HEK293T (cell line): ENCODE measurements at regions not wholly inside any gene's neighbourhood (a gene's known extent, or its start where the extent isn't known, plus 50 kb on each side); places are given as distances from the start of the nearest gene placed in this dataset.
"Not testable (repeated sequence)": the region's sequence is repeated elsewhere in the genome, so short reads cannot be mapped to it uniquely, and the experiment has no call there.

Experiments
- CTCF ChIA-PET: fragments of 350-600 bp; formaldehyde crosslinking; extraction: SDS; loops from one replicate; lab custom pipeline; 2021; ENCODE audit warnings: antibody characterized with exemption, inconsistent platforms; lab: Yijun Ruan, JAX
- POLR2A ChIA-PET: fragments of 350-600 bp; formaldehyde crosslinking; extraction: SDS; loops from one replicate; lab custom pipeline; 2020; ENCODE audit warnings: antibody characterized with exemption, inconsistent platforms; lab: Yijun Ruan, JAX
- DNase-seq: peaks from one replicate; pipeline ENCODE4 v3.0.0; 2012; ENCODE audit warnings: mixed read lengths; ENCODE audit errors: extremely low spot score
- ARNT ChIP-seq: fragments of 450-650 bp; IDR thresholded peaks from 2 replicates; pipeline ENCODE4 v1.6.1; 2017; ENCODE audit warnings: mild to moderate bottlenecking
- BHLHE40 ChIP-seq: fragments of 450-650 bp; IDR thresholded peaks from 2 replicates; pipeline ENCODE4 v1.6.1; 2016; ENCODE audit warnings: mild to moderate bottlenecking, moderate library complexity, borderline replicate concordance
- CTBP1 ChIP-seq: fragments of 450-650 bp; IDR thresholded peaks from 2 replicates; pipeline ENCODE4 v1.6.1; 2016; ENCODE audit warnings: borderline replicate concordance
- ELF4 ChIP-seq: fragments of 450-650 bp; IDR thresholded peaks from 2 replicates; pipeline ENCODE4 v1.6.1; 2017; ENCODE audit warnings: antibody characterized with exemption
- FOXA1 ChIP-seq: fragments of 450-650 bp; IDR thresholded peaks from 2 replicates; pipeline ENCODE4 v1.6.1; 2016; ENCODE audit warnings: mild to moderate bottlenecking
- FOXK2 ChIP-seq: fragments of 450-650 bp; IDR thresholded peaks from 2 replicates; pipeline ENCODE4 v1.6.1; 2016; ENCODE audit warnings: mild to moderate bottlenecking
- FOXM1 ChIP-seq: fragments of 450-650 bp; IDR thresholded peaks from 2 replicates; pipeline ENCODE4 v1.6.1; 2017; ENCODE audit warnings: mild to moderate bottlenecking, borderline replicate concordance
- HDGF ChIP-seq: fragments of 450-650 bp; IDR thresholded peaks from 2 replicates; pipeline ENCODE4 v1.6.1; 2017; ENCODE audit warnings: antibody characterized with exemption, borderline replicate concordance
- L3MBTL2 ChIP-seq: fragments of 450-650 bp; conservative IDR thresholded peaks from 2 replicates; pipeline ENCODE4 v1.6.1; 2016; ENCODE audit warnings: mild to moderate bottlenecking
- LEF1 ChIP-seq: fragments of 450-650 bp; IDR thresholded peaks from 2 replicates; pipeline ENCODE4 v1.6.1; 2017; ENCODE audit warnings: mild to moderate bottlenecking, borderline replicate concordance
- NFRKB ChIP-seq: fragments of 450-650 bp; IDR thresholded peaks from 2 replicates; pipeline ENCODE4 v1.6.1; 2016; ENCODE audit warnings: mild to moderate bottlenecking, moderate library complexity
- SP1 ChIP-seq: fragments of 450-650 bp; IDR thresholded peaks from 2 replicates; pipeline ENCODE4 v1.6.1; 2017
- SUZ12 ChIP-seq: fragments of 450-650 bp; IDR thresholded peaks from 2 replicates; pipeline ENCODE4 v1.6.1; 2016; ENCODE audit warnings: mild to moderate bottlenecking
- TARDBP ChIP-seq: fragments of 450-650 bp; IDR thresholded peaks from 2 replicates; pipeline ENCODE4 v1.6.1; 2016
- ZNF384 ChIP-seq: fragments of 450-650 bp; IDR thresholded peaks from 2 replicates; pipeline ENCODE4 v1.6.1; 2016
- TF ChIP-seq, protein P1 (sequence below): fragments of 450-650 bp; IDR thresholded peaks from 2 replicates; pipeline ENCODE4 v1.6.1; 2016

DNA sequence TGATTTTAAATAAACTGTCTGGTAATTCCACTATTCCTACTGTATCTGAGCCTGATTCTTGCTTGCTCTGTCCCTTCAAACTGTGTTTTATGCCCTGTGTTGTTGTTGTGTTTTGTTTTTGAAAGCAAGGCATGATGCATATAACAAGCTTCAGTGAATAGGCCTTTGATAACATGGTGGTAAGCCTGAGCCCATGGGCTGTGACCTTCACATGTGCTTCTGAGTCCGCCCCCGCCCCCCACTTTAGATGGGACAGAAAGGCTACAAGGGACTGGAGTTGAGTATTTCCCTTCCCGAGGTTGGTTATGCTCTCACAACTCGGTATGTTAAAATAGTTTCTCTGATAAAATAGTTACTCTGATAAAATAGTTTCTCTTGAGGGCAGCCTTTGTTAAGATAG lies 119.0 kb upstream of the WNT7A start:
- TF ChIP-seq NFRKB, result no peak
- TF ChIP-seq LEF1, result no peak
- no peak for TF ChIP-seq FOXA1
- no peak for TF ChIP-seq SUZ12
- no peak for TF ChIP-seq L3MBTL2
- no peak for TF ChIP-seq BHLHE40
- TF ChIP-seq HDGF, result no peak
- no peak for TF ChIP-seq TARDBP
- no peak for TF ChIP-seq ELF4
- POLR2A ChIA-PET, result no interaction called here
- CTCF ChIA-PET, result no interaction called here
- no peak for DNase-seq

DNA sequence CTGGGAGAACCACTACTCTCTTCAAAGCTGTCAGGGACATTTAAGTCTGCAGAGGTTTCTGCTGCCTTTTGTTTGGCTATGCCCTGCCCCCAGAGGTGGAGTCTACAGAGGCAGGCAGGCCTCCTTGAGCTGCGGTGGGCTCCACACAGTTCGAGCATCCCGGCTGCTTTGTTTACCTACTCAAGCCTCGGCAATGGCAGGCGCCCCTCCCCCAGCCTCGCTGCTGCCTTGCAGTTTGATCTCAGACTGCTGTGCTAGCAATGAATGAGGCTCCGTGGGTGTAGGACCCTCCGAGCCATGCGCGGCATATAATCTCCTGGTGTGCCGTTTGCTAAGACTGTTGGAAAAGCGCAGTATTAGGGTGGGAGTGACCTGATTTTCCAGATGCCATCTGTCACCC lies 115.3 kb upstream of the WNT7A start:
- POLR2A ChIA-PET, DNase-seq, CTCF ChIA-PET: not testable (repeated sequence)

DNA sequence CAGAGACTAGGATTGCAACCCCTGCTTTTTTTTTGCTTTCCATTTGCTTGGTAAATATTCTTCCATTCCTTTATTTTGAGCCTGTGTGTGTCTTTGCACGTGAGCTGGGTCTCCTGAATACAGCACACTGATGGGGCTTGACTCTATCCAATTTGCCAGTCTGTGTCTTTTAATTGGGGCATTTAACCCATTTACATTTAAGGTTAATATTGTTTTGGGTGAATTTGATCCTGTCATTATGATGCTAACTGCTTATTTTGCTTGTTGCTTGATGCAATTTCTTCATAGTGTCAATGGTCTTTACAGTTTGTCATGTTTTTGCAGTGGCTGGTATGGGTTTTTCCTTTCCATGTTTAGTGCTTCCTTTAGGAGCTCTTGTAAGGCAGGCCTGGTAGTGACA lies 109.1 kb upstream of the WNT7A start:
- CTCF ChIA-PET, POLR2A ChIA-PET, DNase-seq: not testable (repeated sequence)

DNA sequence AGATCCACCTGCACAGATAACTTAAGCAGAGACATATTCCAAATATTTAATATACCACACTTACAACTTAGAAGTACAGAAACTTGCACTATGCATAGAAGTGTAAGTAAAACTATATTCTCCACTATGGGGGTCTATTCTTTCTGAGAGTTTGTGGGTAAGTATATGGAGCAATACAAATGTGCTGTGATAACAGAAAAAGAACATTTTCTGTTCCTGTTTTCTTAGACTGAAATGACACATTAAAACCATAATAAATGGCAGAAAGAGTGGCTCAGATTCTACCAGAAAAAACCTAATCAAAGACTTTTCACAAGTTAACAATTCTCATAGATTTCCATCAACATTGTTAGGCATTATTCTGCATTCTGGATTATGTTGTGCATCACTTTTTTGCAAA lies 96.6 kb upstream of the WNT7A start:
- POLR2A ChIA-PET, result no interaction called here
- no peak for DNase-seq
- TF ChIP-seq ELF4 (no peak), FOXA1 (no peak), SUZ12 (no peak), HDGF (no peak), BHLHE40 (no peak), FOXM1 (no peak), ARNT (no peak), L3MBTL2 (no peak), LEF1 (no peak), SP1 (no peak), ZNF384 (no peak), NFRKB (no peak), FOXK2 (no peak)
- CTCF ChIA-PET, result no interaction called here

DNA sequence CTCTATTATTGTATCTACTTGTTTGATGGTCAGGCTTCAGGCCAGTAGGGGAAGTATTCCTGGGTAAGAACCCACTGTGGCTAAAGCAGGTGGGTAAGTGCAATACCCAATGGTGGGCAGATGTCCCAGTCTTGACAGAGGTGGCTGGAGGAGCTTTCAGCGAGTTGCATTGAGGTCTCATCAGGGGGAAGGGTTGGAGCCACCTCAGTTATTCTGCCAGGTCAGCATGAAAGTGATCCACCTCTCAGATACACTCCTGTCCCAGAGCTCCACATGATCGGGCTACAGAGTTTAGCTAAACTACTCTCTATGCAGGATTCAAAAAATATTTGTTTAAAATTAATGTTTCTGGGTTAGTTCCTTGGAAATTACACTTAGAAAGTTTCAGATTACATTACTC lies 95.8 kb upstream of the WNT7A start:
- POLR2A ChIA-PET, result no interaction called here
- no peak for DNase-seq
- CTCF ChIA-PET, result no interaction called here
- no peak for TF ChIP-seq ZNF384
- no peak for TF ChIP-seq SUZ12
- TF ChIP-seq ELF4, result no peak
- TF ChIP-seq FOXK2, result no peak
- no peak for TF ChIP-seq FOXM1
- TF ChIP-seq CTBP1, result no peak
- no peak for TF ChIP-seq SP1
- TF ChIP-seq LEF1, result no peak
- no peak for TF ChIP-seq FOXA1
- TF ChIP-seq BHLHE40, result no peak
- TF ChIP-seq HDGF, result no peak
- TF ChIP-seq, protein P1, sequence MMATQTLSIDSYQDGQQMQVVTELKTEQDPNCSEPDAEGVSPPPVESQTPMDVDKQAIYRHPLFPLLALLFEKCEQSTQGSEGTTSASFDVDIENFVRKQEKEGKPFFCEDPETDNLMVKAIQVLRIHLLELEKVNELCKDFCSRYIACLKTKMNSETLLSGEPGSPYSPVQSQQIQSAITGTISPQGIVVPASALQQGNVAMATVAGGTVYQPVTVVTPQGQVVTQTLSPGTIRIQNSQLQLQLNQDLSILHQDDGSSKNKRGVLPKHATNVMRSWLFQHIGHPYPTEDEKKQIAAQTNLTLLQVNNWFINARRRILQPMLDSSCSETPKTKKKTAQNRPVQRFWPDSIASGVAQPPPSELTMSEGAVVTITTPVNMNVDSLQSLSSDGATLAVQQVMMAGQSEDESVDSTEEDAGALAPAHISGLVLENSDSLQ, result no peak
- TF ChIP-seq NFRKB, result no peak
- no peak for TF ChIP-seq ARNT
- TF ChIP-seq TARDBP, result no peak

DNA sequence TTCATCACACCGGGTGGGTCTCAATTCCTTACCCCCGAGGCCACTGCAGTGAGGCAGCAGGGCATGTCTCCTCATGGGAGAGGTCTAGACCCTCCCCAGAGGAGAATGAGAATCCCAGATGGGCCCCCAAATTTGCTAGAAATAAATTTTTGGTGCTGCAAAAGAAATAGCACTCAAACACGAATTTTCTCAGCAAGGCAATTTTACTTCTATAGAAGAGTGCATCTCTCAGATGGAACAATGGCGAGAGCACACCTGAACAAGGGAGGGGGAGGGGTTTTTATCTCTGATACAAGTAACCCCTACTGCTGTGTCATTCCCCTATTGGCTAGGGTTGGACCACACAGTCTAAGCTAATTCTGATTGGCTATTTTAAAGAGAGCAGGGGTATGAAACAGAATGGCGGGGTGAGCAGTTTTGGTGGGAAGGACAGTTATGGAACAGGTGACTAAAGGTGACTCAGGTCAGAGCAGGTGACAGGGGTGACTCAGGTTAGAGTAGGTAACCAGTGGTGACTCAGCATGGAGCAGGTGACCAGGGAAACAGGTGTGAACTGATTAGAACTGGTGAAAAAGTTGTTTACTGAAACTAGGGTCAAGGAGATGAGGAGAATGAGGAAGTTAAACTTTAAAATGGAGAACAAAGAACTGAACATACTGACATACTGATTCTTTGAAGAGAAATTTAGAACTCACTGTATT lies 93.0 kb upstream of the WNT7A start:
- ChIA-PET POLR2A (no interaction called here), CTCF (no interaction called here)
- TF ChIP-seq FOXM1 (no peak), FOXA1 (no peak), FOXK2 (no peak), SP1 (no peak), NFRKB (no peak), L3MBTL2 (no peak), ZNF384 (no peak), LEF1 (no peak), ARNT (no peak), CTBP1 (no peak), SUZ12 (no peak), BHLHE40 (no peak), TARDBP (no peak), ELF4 (no peak)
- TF ChIP-seq, protein P1, result no peak
- DNase-seq, result no peak

DNA sequence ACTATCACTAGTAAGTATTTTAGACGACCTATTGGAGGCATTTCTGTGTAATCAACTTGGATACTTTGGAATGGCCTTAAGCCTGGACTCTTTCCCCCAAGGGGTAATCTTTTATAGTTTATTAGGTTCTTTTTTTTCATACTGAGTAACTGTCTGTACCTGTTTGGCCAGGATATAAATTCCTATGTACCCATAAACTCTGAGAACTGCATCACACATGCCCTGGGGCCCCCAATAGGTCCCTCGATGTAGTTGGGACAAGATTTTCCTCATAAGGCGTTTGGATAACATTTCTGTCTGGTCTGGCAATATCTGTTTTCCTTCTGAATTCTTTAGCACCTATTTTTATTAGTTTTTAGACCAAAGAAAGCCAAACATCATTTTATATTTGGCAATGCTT lies 86.4 kb upstream of the WNT7A start:
- ChIA-PET POLR2A (no interaction called here), CTCF (no interaction called here)
- no peak for DNase-seq
- TF ChIP-seq TARDBP (no peak), SUZ12 (no peak), LEF1 (no peak), BHLHE40 (no peak), ARNT (no peak), ZNF384 (no peak), FOXM1 (no peak)
- TF ChIP-seq, protein P1, result no peak
